Kidney (tissue), 13 donors: ENCODE measurements at regions not wholly inside any gene's neighbourhood (a gene's known extent, or its start where the extent isn't known, plus 50 kb on each side); places are given as distances from the start of the nearest gene placed in this dataset.

Source experiments
- DNase-seq, 5 donors: peaks; one replicate each; pipeline ENCODE4 v3.0.0-alpha.2; 2013 to 2020
- FAIRE-seq: peaks from 2 replicates; lab custom pipeline; 2012; peaks lifted over from hg19 to GRCh38; lab: Jason Lieb, UNC
- H3K27ac ChIP-seq, 2 donors: one replicate each; pipeline ENCODE4 v1.7.0; 2013; ENCODE audit warnings: low read depth in 2 of 2, low read length in 2 of 2, inconsistent platforms in 1 of 2
- H3K27me3 ChIP-seq: one replicate; pipeline ENCODE4 v1.7.1; 2013; ENCODE audit warnings: low read length, inconsistent platforms; ENCODE audit not compliant: control insufficient read depth, insufficient read depth
- H3K36me3 ChIP-seq, 3 donors: one replicate each; pipeline versions ENCODE4 v1.7.0 to v1.7.1; 2013; ENCODE audit warnings: low read length in 3 of 3, control low read depth in 1 of 3, inconsistent platforms in 1 of 3; ENCODE audit not compliant: insufficient read depth in 3 of 3, control insufficient read depth in 2 of 3
- H3K4me1 ChIP-seq, 3 donors: one replicate each; pipeline versions ENCODE4 v1.7.0 to v1.7.1; 2013; ENCODE audit warnings: low read length in 3 of 3, inconsistent platforms in 1 of 3, low read depth in 1 of 3; ENCODE audit not compliant: control insufficient read depth in 2 of 3, insufficient read depth in 2 of 3
- H3K4me3 ChIP-seq, 3 donors: one replicate each; pipeline versions ENCODE4 v1.7.0 to v1.8.1; 2013; ENCODE audit warnings: low read length in 3 of 3, control low read depth in 1 of 3, inconsistent platforms in 1 of 3
- H3K9ac ChIP-seq, 3 donors: one replicate each; pipeline versions ENCODE4 v1.7.0 to v1.7.1; 2013; ENCODE audit warnings: low read length in 3 of 3, control low read depth in 1 of 3, inconsistent platforms in 1 of 3
- H3K9me3 ChIP-seq, 3 donors: one replicate each; pipeline versions ENCODE4 v1.7.0 to v1.7.1; 2013; ENCODE audit warnings: low read length in 3 of 3, control low read depth in 1 of 3, inconsistent platforms in 1 of 3; ENCODE audit not compliant: control insufficient read depth in 2 of 3, insufficient read depth in 1 of 3
- intact Hi-C: fragments of 100-400 bp; cut with DNase I; formaldehyde crosslinking; loops from one replicate; pipeline ENCODE4 v1.11.1; 2022
- TF ChIP-seq, protein P1 (sequence below): IDR thresholded peaks from 3 replicates; pipeline ENCODE4 v1.5.1; 2012; ENCODE audit warnings: mild to moderate bottlenecking, moderate library complexity, borderline replicate concordance; ENCODE audit not compliant: insufficient read depth; ENCODE audit errors: extremely low read depth
- donor health status: control.
- donor health status: control.
- donor health status: control.
- donor health status: control.
- donor health status: control.
- donor health status: DM: yes; HTN: yes; CAD: no.
- donor health status: Normal renal cell carcinoma (clear cell type).

DNA sequence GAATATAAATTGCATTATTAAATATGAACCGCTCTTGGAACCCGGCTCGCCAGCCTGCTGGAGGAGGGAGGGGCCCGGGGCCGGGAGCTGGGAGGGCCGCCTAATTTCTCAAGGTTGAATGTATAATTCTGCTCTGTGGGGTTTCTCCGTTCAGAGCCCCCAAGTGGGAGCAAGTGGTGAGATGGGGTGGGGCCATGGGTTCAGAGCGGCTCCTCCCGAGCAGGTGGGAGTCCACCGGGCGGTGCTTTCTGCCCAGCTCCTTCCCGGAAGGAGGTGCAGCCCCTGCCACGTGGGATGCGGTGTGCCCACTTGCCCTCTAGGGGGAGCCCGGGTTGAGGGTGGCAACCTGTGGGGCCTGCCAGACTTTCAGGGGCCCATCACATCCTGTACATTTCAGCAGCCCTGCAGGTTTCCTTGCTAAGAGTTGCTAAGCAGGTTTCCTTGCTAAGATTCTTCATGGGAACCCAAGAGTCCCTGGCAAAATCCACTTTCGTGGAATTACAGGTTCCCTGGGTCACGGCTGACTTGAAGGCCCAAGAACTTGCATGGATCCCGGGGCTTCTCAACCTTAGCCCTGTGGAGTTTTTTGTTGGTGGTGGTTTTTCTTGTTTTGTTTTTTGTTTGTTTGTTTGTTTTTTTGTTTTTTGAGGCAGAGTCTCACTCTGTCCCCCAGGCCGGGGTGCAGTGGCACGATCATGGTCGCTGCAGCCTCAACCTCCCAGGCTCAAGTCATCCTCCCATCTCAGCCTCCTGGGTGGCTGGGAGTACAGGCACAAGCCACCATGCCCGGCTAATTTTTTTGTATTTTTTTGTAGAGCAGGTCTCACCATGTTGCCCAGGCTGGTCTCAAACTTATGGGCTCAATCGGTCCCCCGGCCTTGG is 196.7 kb upstream of the GSE1 start:
- no peaks in the 10 kb centered on the region for H3K27me3 ChIP-seq
- DNase-seq: peak; percentile 66 to 83 (median 78)
- H3K27ac ChIP-seq: no peak overlapping the region
- no peak overlapping the region for H3K9ac ChIP-seq
- no peak for FAIRE-seq
- no peaks in the 10 kb centered on the region for H3K9me3 ChIP-seq
- intact Hi-C loops: no loop called here
- H3K4me3 ChIP-seq: no peak overlapping the region
- H3K36me3 ChIP-seq: no peaks in the 10 kb centered on the region
- peaks cover 0 to 8% (median 4%) of the 10 kb centered on the region in 3 donors for H3K4me1 ChIP-seq
- TF ChIP-seq, protein P1, sequence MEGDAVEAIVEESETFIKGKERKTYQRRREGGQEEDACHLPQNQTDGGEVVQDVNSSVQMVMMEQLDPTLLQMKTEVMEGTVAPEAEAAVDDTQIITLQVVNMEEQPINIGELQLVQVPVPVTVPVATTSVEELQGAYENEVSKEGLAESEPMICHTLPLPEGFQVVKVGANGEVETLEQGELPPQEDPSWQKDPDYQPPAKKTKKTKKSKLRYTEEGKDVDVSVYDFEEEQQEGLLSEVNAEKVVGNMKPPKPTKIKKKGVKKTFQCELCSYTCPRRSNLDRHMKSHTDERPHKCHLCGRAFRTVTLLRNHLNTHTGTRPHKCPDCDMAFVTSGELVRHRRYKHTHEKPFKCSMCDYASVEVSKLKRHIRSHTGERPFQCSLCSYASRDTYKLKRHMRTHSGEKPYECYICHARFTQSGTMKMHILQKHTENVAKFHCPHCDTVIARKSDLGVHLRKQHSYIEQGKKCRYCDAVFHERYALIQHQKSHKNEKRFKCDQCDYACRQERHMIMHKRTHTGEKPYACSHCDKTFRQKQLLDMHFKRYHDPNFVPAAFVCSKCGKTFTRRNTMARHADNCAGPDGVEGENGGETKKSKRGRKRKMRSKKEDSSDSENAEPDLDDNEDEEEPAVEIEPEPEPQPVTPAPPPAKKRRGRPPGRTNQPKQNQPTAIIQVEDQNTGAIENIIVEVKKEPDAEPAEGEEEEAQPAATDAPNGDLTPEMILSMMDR: peak; percentile 55

DNA sequence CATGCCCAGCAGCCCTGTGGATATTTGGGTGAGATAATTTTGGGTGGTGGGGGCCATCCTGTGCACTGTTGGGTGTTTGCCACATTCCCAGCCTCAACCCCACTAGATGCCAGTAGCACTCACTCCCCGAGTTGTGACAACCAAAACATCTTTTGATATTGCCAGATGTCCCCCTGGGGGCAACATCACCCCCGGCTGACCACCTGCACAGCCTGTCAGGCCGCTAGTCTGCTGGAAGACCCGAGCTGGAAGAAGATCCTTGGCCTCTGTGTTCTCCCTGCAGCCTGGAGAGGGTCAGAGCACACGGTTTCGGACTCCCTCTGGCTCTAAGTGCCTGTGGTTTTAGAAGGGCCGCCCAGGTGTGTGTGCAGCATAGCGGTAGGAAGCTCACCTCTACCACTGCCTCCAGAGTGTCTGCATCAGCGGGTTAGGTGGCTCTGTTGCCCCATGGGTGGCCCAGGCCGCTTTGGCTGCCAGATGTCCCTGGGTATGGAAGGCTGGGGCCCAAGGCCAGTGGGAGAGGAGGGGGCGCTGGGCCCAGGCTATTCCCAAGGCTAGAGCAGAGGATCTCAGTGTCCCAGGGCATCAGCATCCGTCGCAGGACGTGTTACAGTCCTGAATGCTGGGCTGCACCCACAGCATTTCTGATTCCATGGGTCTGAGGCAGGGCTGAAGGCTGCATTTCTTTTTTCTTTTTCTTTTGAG is 195.8 kb upstream of the GSE1 start:
- Histone ChIP-seq H3K9me3 (no peaks in the 10 kb centered on the region), H3K4me1 (peaks cover 0 to 10% (median 4%) of the 10 kb centered on the region in 3 donors), H3K4me3 (no peak overlapping the region), H3K36me3 (no peaks in the 10 kb centered on the region), H3K27me3 (no peaks in the 10 kb centered on the region), H3K27ac (no peak overlapping the region), H3K9ac (no peak overlapping the region)
- intact Hi-C loops: no loop called here
- FAIRE-seq (no peak), DNase-seq (peak in 1 of 5 donors; percentile 50)
- TF ChIP-seq, protein P1: no peak

DNA sequence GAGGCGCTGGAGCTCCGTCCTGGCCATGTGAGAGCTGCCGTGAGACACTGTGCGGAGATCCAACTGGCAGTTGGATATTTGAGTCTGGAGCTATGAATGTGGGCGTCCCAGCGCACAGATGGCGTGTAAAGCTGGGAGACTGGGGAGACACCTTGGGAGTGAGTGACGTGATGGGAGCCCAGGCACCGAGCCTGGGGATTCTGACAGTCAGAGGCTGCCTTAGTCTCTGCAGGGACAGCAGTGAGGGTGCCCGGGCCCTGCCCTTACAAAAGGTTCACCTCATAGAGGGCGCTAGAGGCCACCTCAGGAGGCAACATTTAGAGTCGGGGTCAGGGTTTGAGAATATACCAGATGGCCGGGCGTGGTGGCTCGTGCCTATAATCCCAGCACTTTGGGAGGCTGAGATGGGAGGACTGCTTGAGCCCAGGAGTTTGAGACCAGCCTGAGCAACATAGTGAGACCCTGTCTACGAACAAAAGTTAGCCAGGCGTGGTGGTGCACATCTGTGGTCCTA is 194.1 kb upstream of the GSE1 start:
- H3K36me3 ChIP-seq: no peaks in the 10 kb centered on the region
- no peak for DNase-seq
- no peak overlapping the region for H3K4me3 ChIP-seq
- H3K4me1 ChIP-seq: peaks cover 0 to 12% (median 9%) of the 10 kb centered on the region in 3 donors
- H3K9me3 ChIP-seq: no peaks in the 10 kb centered on the region
- H3K9ac ChIP-seq: no peak overlapping the region
- no peak for FAIRE-seq
- H3K27me3 ChIP-seq: no peaks in the 10 kb centered on the region
- H3K27ac ChIP-seq: no peak overlapping the region
- intact Hi-C loops: no loop called here
- TF ChIP-seq, protein P1: no peak
